ENCODE measurements at regions not wholly inside any gene's neighbourhood (a gene's known extent, or its start where the extent isn't known, plus 50 kb on each side); places are given as distances from the start of the nearest gene placed in this dataset.

DNA sequence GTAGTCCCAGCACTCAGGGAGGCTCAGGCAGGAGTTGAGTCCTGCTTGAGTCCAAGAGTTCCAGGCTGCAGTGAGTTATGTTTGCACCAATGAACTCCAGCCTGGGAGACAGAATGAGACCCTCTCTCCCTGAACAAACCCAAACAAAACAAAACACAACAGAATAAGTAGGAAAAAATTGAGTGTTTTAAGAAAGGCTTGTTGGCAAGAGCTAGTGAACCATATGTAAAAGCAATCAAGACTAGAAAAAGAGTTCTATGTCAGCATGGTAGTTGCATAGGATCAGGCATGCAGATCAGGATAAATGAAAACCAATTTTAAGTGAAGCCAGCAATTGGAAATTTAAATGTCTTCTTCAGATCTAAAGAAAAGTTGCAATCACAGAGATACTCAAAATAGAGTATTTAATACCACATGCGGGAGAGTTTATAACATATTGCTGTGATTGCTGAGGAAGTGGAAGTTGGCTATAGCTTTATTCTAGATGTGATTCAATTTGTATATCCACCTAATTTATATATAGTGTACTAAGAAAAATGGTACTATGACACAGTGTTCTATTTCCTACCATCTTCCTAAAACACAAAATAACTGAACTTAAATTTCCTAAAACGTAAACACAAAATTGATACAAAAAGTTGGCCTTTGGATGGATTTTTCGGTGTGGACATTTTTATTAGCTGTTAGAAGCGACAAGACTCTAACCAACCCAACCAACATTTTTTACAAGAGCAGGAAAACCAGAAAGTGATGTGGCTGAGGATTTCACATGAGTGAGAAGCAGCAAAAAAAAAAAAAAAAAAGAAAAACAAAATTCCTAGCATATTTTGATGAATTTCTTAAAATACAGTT is 101.9 kb upstream of the ROBO1 start:
- DNase-seq (no peak), ATAC-seq (no peak)
- Mint-ChIP-seq H3K9me3 (ENCODE audit: insufficient read depth) (peaks cover 16% of the 10 kb centered on the region), H3K27me3 (ENCODE audit: low read depth) (no peaks in the 10 kb centered on the region), H3K4me1 (ENCODE audit: low read depth) (no peaks in the 10 kb centered on the region), H3K36me3 (ENCODE audit: low read depth) (no peaks in the 10 kb centered on the region), H3K4me3 (no peak overlapping the region), H3K27ac (no peak overlapping the region)
- ChIA-PET CTCF (no interaction called here), POLR2A (no interaction called here)

- H3K36me3 Mint-ChIP-seq (ENCODE audit: low read depth): no peaks in the 10 kb centered on the region
- ChIA-PET POLR2A (no interaction called here), CTCF (no interaction called here)
- H3K4me3 Mint-ChIP-seq: no peak overlapping the region
- ATAC-seq: no peak
- no peak for DNase-seq
- no peaks in the 10 kb centered on the region for H3K4me1 Mint-ChIP-seq (ENCODE audit: low read depth)
- H3K27ac Mint-ChIP-seq: no peak overlapping the region
- H3K9me3 Mint-ChIP-seq (ENCODE audit: insufficient read depth): peaks cover 16% of the 10 kb centered on the region
- no peaks in the 10 kb centered on the region for H3K27me3 Mint-ChIP-seq (ENCODE audit: low read depth)
These were observed 98.4 kb upstream of the ROBO1 start for GRCh38 chr3:79866162-79866561.

DNA sequence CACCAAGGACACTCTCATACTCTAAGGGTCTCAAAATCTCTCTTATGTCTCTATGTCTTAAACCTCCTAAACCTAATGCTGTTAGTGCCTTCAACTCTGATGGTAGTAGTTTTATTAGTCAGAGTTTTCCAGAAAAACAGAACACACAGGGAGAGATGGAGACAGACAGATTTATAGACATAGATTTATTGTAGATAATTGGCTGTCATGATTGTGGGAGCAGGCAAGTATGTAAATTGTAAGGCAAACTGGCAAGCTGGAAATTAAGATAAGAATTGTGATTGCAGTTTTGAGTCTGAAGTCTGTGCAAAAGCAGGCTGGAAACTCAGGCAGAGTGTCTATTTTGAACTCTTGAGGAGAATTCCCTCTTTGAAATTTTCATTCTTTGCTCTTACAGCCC is 96.3 kb upstream of the ROBO1 start:
- Mint-ChIP-seq H3K4me1 (ENCODE audit: low read depth) (no peaks in the 10 kb centered on the region), H3K4me3 (no peak overlapping the region), H3K36me3 (ENCODE audit: low read depth) (no peaks in the 10 kb centered on the region), H3K27me3 (ENCODE audit: low read depth) (no peaks in the 10 kb centered on the region), H3K27ac (no peak overlapping the region), H3K9me3 (ENCODE audit: insufficient read depth) (peaks cover 23% of the 10 kb centered on the region)
- ChIA-PET CTCF (no interaction called here), POLR2A (no interaction called here)
- DNase-seq: no peak
- ATAC-seq: no peak

DNA sequence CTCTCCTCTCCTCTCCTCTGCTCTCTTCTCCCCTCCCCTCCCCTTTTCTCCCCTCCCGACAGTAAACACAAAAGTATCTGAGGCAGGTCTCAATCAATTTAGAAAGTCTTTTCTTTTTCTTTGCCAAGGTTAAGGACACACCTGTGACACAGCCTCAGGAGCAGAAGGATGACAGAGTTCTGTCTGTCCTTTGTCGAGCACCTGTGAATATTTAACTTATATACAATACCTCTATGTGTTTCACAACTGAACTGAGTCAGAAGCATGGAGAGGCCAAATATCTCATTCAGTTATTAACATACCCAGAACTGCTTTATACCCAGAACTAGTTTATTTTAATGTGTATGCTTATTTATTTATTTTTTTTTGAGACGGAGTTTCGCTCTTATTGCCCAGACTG is 81.1 kb upstream of the ROBO1 start:
- ATAC-seq: no peak
- no peak for DNase-seq
- peaks cover 9% of the 10 kb centered on the region for H3K9me3 Mint-ChIP-seq (ENCODE audit: insufficient read depth)
- no peaks in the 10 kb centered on the region for H3K36me3 Mint-ChIP-seq (ENCODE audit: low read depth)
- ChIA-PET POLR2A (no interaction called here), CTCF (no interaction called here)
- no peak overlapping the region for H3K27ac Mint-ChIP-seq
- no peak overlapping the region for H3K4me3 Mint-ChIP-seq
- no peaks in the 10 kb centered on the region for H3K27me3 Mint-ChIP-seq (ENCODE audit: low read depth)
- H3K4me1 Mint-ChIP-seq (ENCODE audit: low read depth): no peaks in the 10 kb centered on the region

DNA sequence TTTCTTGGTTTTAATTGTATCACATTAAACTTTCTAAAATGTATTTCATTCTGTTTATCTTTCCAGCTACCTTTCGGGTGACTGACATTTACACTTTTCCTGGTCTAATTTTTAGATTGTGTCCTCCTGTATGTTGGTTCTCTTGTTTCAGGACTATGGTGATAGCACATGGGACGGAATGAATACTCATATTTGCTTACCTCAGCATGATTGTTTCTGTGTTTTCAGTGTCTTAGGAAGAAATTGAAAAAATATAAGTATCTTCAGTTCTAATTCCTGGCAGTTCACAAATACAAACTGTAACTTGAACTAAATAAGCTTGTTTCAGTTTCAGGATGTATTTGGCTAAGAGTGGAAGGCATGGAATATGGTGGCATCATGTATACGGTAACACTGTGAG is 80.1 kb upstream of the ROBO1 start:
- ChIA-PET CTCF (no interaction called here), POLR2A (no interaction called here)
- no peak for ATAC-seq

GRCh38 chr3:79846148-79846933 is 78.5 kb upstream of the ROBO1 start:
- no peak for ATAC-seq
- DNase-seq: no peak
- Mint-ChIP-seq H3K4me1 (ENCODE audit: low read depth) (no peaks in the 10 kb centered on the region), H3K36me3 (ENCODE audit: low read depth) (no peaks in the 10 kb centered on the region), H3K27me3 (ENCODE audit: low read depth) (no peaks in the 10 kb centered on the region), H3K27ac (no peak overlapping the region), H3K4me3 (no peak overlapping the region), H3K9me3 (ENCODE audit: insufficient read depth) (peaks cover 10% of the 10 kb centered on the region)
- CTCF ChIA-PET: no interaction called here
- POLR2A ChIA-PET: no interaction called here

More for the DNA sequence above, 80.1 kb upstream of the ROBO1 start:
- no peak overlapping the region for H3K27ac Mint-ChIP-seq
- H3K27me3 Mint-ChIP-seq (ENCODE audit: low read depth): no peaks in the 10 kb centered on the region
- H3K4me3 Mint-ChIP-seq: no peak overlapping the region
- H3K4me1 Mint-ChIP-seq (ENCODE audit: low read depth): no peaks in the 10 kb centered on the region
- H3K36me3 Mint-ChIP-seq (ENCODE audit: low read depth): no peaks in the 10 kb centered on the region
- H3K9me3 Mint-ChIP-seq (ENCODE audit: insufficient read depth): peaks cover 9% of the 10 kb centered on the region
- DNase-seq: no peak

DNA sequence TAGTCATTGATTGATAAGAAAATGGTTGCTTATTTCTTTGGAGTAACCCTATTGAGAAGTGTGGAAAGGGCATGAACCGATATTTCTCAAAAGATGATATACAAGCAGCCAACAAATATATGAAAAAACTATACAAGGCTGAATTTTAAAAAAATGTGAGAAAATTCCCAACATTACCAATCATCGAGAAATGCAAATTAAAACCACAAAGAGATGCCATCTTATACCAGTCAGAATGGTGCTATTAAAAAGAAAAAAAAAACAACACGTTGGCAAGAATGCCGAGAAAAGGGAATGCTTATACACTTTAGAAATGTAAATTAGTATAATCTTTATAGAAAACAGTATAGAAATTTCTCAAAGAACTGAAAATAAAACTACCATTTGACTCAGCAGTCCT is 77.7 kb upstream of the ROBO1 start:
- POLR2A ChIA-PET: no interaction called here
- no peak for ATAC-seq
- Mint-ChIP-seq H3K36me3 (ENCODE audit: low read depth) (no peaks in the 10 kb centered on the region), H3K27me3 (ENCODE audit: low read depth) (no peaks in the 10 kb centered on the region), H3K9me3 (ENCODE audit: insufficient read depth) (peaks cover 10% of the 10 kb centered on the region), H3K27ac (no peak overlapping the region), H3K4me1 (ENCODE audit: low read depth) (no peaks in the 10 kb centered on the region), H3K4me3 (no peak overlapping the region)
- CTCF ChIA-PET: no interaction called here
- no peak for DNase-seq

DNA sequence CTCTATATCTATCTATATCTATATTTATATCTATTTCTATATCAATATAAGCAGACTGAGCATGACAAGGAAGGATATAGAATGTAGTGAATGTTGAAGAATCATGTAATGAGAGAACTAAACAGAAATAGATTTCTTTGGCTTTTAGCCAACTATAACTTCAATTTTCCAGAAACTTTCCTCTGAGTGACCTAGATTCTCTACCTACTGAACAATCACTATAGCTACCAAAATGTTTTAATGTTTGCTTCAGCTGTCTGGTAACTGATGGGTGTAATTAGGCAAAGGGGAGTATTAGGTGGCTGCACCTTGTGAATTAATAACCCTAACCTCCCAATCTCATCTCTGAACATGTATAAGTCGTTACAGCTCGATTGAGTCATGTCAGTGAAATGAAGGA is 76.4 kb upstream of the ROBO1 start:
- ATAC-seq: no peak
- Mint-ChIP-seq H3K4me3 (no peak overlapping the region), H3K27ac (no peak overlapping the region), H3K36me3 (ENCODE audit: low read depth) (no peaks in the 10 kb centered on the region), H3K4me1 (ENCODE audit: low read depth) (no peaks in the 10 kb centered on the region), H3K9me3 (ENCODE audit: insufficient read depth) (peaks cover 6% of the 10 kb centered on the region), H3K27me3 (ENCODE audit: low read depth) (no peaks in the 10 kb centered on the region)
- CTCF ChIA-PET: no interaction called here
- POLR2A ChIA-PET: no interaction called here
- DNase-seq: no peak

GRCh38 chr3:79843180-79843579 is 75.4 kb upstream of the ROBO1 start:
- no peak for ATAC-seq
- CTCF ChIA-PET: no interaction called here

DNA sequence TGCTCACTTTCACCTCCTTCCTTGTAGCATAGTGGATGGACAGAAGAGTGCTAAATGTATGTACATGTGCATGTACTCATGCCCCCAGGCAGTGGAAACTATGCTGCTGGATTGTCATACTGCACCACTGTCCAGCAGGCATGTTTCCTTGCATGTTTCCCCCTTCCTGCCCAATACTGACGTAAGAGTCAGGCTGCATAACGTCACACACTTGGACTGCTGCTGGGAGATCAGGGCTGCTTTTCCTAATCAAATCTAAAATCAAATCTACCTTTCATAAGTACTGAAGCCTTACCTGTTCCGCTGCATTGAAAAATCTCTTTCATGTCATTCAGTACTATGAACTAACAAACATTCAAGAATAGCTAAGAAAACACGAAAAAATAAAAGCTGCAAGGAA is 67.9 kb upstream of the ROBO1 start:
- H3K4me3 Mint-ChIP-seq: no peak overlapping the region
- no peaks in the 10 kb centered on the region for H3K4me1 Mint-ChIP-seq (ENCODE audit: low read depth)
- ATAC-seq: no peak
- POLR2A ChIA-PET: no interaction called here
- H3K27me3 Mint-ChIP-seq (ENCODE audit: low read depth): no peaks in the 10 kb centered on the region
- H3K9me3 Mint-ChIP-seq (ENCODE audit: insufficient read depth): peaks cover 13% of the 10 kb centered on the region
- CTCF ChIA-PET: no interaction called here
- DNase-seq: no peak
- H3K27ac Mint-ChIP-seq: no peak overlapping the region
- no peaks in the 10 kb centered on the region for H3K36me3 Mint-ChIP-seq (ENCODE audit: low read depth)

More at GRCh38 chr3:79843180-79843579, 75.4 kb upstream of the ROBO1 start:
- no peaks in the 10 kb centered on the region for H3K36me3 Mint-ChIP-seq (ENCODE audit: low read depth)
- H3K27me3 Mint-ChIP-seq (ENCODE audit: low read depth): no peaks in the 10 kb centered on the region
- POLR2A ChIA-PET: no interaction called here
- no peak overlapping the region for H3K27ac Mint-ChIP-seq
- H3K4me1 Mint-ChIP-seq (ENCODE audit: low read depth): no peaks in the 10 kb centered on the region
- H3K4me3 Mint-ChIP-seq: no peak overlapping the region
- no peak for DNase-seq
- H3K9me3 Mint-ChIP-seq (ENCODE audit: insufficient read depth): peaks cover 6% of the 10 kb centered on the region

DNA sequence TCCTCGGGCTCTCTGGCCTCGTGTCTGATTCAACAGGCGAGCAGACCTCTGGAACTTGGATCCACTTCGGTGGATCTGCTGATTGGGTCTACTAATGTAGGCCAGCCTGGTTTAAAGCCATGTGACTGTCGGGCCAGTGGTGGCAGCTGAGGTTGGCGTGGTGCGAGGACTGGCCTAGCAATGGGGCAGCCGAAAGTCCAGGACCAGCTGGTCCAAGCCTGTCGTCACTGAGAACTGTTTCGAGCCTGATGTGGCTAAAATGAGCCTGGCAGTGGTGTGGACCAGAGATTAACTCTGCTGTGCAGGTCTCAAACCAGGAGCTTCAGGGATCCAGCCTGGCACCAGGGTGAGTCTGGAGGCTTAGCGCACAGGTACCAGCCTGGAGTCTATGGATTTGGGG is 56.4 kb upstream of the ROBO1 start:
- DNase-seq: no peak
- Mint-ChIP-seq H3K9me3 (ENCODE audit: insufficient read depth) (peaks cover 7% of the 10 kb centered on the region), H3K27me3 (ENCODE audit: low read depth) (no peaks in the 10 kb centered on the region), H3K36me3 (ENCODE audit: low read depth) (no peaks in the 10 kb centered on the region), H3K4me3 (no peak overlapping the region), H3K4me1 (ENCODE audit: low read depth) (no peaks in the 10 kb centered on the region), H3K27ac (no peak overlapping the region)
- ChIA-PET POLR2A (no interaction called here), CTCF (no interaction called here)
- ATAC-seq: no peak

- H3K4me3 Mint-ChIP-seq: no peak overlapping the region
- DNase-seq (no peak), ATAC-seq (no peak)
- CTCF ChIA-PET: no interaction called here
- H3K27ac Mint-ChIP-seq: no peak overlapping the region
- peaks cover 4% of the 10 kb centered on the region for H3K9me3 Mint-ChIP-seq (ENCODE audit: insufficient read depth)
- no peaks in the 10 kb centered on the region for H3K36me3 Mint-ChIP-seq (ENCODE audit: low read depth)
- H3K4me1 Mint-ChIP-seq (ENCODE audit: low read depth): no peaks in the 10 kb centered on the region
- POLR2A ChIA-PET: no interaction called here
- no peaks in the 10 kb centered on the region for H3K27me3 Mint-ChIP-seq (ENCODE audit: low read depth)
These were observed 54.3 kb upstream of the ROBO1 start for GRCh38 chr3:79822076-79822475.
